Astrocyte (in vitro differentiated cells and primary cell): ENCODE measurements at regions not wholly inside any gene's neighbourhood (a gene's known extent, or its start where the extent isn't known, plus 50 kb on each side); places are given as distances from the start of the nearest gene placed in this dataset.

Experiments
- EZH2 ChIP-seq: IDR thresholded peaks from 2 replicates; pipeline ENCODE4 v1.6.1; 2012; ENCODE audit warnings: mild to moderate bottlenecking, low read length, inconsistent platforms; ENCODE audit not compliant: insufficient read depth
- TF ChIP-seq, protein P1 (sequence below): IDR thresholded peaks from 2 replicates; pipeline ENCODE4 v1.5.1; 2011; ENCODE audit warnings: low read depth, mild to moderate bottlenecking, inconsistent platforms, low read length, moderate library complexity; ENCODE audit not compliant: insufficient read depth

- TF ChIP-seq, protein P1, sequence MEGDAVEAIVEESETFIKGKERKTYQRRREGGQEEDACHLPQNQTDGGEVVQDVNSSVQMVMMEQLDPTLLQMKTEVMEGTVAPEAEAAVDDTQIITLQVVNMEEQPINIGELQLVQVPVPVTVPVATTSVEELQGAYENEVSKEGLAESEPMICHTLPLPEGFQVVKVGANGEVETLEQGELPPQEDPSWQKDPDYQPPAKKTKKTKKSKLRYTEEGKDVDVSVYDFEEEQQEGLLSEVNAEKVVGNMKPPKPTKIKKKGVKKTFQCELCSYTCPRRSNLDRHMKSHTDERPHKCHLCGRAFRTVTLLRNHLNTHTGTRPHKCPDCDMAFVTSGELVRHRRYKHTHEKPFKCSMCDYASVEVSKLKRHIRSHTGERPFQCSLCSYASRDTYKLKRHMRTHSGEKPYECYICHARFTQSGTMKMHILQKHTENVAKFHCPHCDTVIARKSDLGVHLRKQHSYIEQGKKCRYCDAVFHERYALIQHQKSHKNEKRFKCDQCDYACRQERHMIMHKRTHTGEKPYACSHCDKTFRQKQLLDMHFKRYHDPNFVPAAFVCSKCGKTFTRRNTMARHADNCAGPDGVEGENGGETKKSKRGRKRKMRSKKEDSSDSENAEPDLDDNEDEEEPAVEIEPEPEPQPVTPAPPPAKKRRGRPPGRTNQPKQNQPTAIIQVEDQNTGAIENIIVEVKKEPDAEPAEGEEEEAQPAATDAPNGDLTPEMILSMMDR: no peak
- no peak for TF ChIP-seq EZH2
Measured at GRCh38 chr11:131079036-131079435, 162.8 kb upstream of the SNX19 start.
